DOHH2 (cell line): ENCODE measurements at regions not wholly inside any gene's neighbourhood (a gene's known extent, or its start where the extent isn't known, plus 50 kb on each side); places are given as distances from the start of the nearest gene placed in this dataset.

Source experiments
- H3F3A ChIP-seq: fragments of 200-600 bp; sonication (generic), shearing (Covaris generic); 2 replicates; pipeline ENCODE4 v1.6.0; 2016; ENCODE audit warnings: antibody characterized with exemption, mild to moderate bottlenecking; ENCODE audit not compliant: control insufficient read depth, insufficient read depth
- H3K27ac ChIP-seq: fragments of 200-600 bp; sonication (generic); 2 replicates; pipeline ENCODE4 v1.5.1; 2014; ENCODE audit warnings: low read depth, mild to moderate bottlenecking, low read length, moderate library complexity
- H3K27me3 ChIP-seq: fragments of 200-600 bp; sonication (generic); 2 replicates; pipeline ENCODE4 v1.6.1; 2014; ENCODE audit warnings: mild to moderate bottlenecking, low read length, mixed read lengths; ENCODE audit not compliant: control insufficient read depth
- H3K36me3 ChIP-seq: fragments of 200-600 bp; sonication (generic); 2 replicates; pipeline ENCODE4 v1.6.1; 2014; ENCODE audit warnings: mild to moderate bottlenecking, low read length, moderate library complexity, mixed read lengths; ENCODE audit not compliant: control insufficient read depth
- H3K4me1 ChIP-seq: fragments of 200-600 bp; sonication (generic); 2 replicates; pipeline ENCODE4 v1.6.1; 2014; ENCODE audit warnings: mild to moderate bottlenecking, low read length, mixed read lengths; ENCODE audit not compliant: control insufficient read depth
- H3K4me2 ChIP-seq: fragments of 200-600 bp; sonication (generic); 2 replicates; pipeline ENCODE4 v1.6.0; 2014; ENCODE audit warnings: mild to moderate bottlenecking, low read length, moderate library complexity
- H3K4me3 ChIP-seq: fragments of 200-600 bp; sonication (generic); 2 replicates; pipeline ENCODE4 v1.5.1; 2014; ENCODE audit warnings: mild to moderate bottlenecking, low read length, mixed read lengths
- H3K79me2 ChIP-seq: fragments of 200-600 bp; sonication (generic); 2 replicates; pipeline ENCODE4 v1.6.1; 2014; ENCODE audit warnings: mild to moderate bottlenecking, low read length, mixed read lengths; ENCODE audit not compliant: control insufficient read depth
- H3K9me2 ChIP-seq: fragments of 200-600 bp; sonication (generic); replicated peaks from 2 replicates; pipeline ENCODE4 v1.6.1; 2014; ENCODE audit warnings: mild to moderate bottlenecking, low read length, mixed read lengths; ENCODE audit not compliant: control insufficient read depth
- H3K9me3 ChIP-seq: fragments of 200-600 bp; sonication (generic); 2 replicates; pipeline ENCODE4 v1.6.1; 2014; ENCODE audit warnings: antibody characterized with exemption, low read length, mixed read lengths; ENCODE audit not compliant: control insufficient read depth, insufficient read depth
- H4K20me1 ChIP-seq: fragments of 200-600 bp; sonication (generic); 2 replicates; pipeline ENCODE4 v1.6.0; 2014; ENCODE audit warnings: low read depth, mild to moderate bottlenecking, antibody characterized with exemption, low read length, moderate library complexity; ENCODE audit not compliant: control insufficient read depth, insufficient read depth
- EZH2phosphoT487 ChIP-seq: fragments of 200-600 bp; sonication (generic); IDR thresholded peaks from 2 replicates; pipeline ENCODE4 v1.6.1; 2017; ENCODE audit warnings: borderline replicate concordance, mild to moderate bottlenecking, antibody characterized with exemption, low read length, moderate library complexity, mixed read lengths
- TF ChIP-seq, protein P1 (sequence below): fragments of 200-600 bp; sonication (generic); IDR thresholded peaks from one replicate; pipeline ENCODE4 v1.5.1; 2014; ENCODE audit warnings: antibody characterized with exemption, mild to moderate bottlenecking, low read depth, low read length; ENCODE audit not compliant: poor library complexity, severe bottlenecking

DNA sequence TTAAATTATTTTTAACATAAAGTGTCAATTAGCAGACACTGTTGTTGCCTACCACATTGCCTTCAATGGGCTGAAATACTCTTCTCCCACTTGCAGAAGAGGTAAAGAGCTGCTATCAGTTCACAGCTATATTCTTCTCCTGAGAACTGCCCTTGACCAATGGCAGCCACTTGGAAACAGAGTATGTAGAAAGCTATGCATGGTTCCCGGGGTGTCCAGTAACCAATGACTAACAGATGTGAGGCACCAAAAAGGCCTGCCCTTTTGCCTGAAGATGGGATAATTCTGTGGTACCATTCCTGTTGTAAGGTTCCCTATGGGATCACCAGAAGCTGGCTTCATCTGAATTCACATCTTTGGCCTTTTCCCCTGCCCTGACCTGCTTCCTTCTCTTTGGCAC is 181.4 kb upstream of the MAP3K1 start:
- Histone ChIP-seq H3K4me1 (peaks cover 4% of the 10 kb centered on the region; the same call in 1 of the 2 replicates), H3K79me2 (no peaks in the 10 kb centered on the region), H3F3A (no peaks in the 10 kb centered on the region), H3K4me3 (no peak overlapping the region), H3K9me2 (no peaks in the 10 kb centered on the region), H3K4me2 (no peak overlapping the region), H3K27ac (no peak overlapping the region), H3K36me3 (no peaks in the 10 kb centered on the region), H4K20me1 (no peaks in the 10 kb centered on the region), H3K9me3 (no peaks in the 10 kb centered on the region; the same call in 1 of the 2 replicates), H3K27me3 (no peaks in the 10 kb centered on the region)
- TF ChIP-seq, protein P1, sequence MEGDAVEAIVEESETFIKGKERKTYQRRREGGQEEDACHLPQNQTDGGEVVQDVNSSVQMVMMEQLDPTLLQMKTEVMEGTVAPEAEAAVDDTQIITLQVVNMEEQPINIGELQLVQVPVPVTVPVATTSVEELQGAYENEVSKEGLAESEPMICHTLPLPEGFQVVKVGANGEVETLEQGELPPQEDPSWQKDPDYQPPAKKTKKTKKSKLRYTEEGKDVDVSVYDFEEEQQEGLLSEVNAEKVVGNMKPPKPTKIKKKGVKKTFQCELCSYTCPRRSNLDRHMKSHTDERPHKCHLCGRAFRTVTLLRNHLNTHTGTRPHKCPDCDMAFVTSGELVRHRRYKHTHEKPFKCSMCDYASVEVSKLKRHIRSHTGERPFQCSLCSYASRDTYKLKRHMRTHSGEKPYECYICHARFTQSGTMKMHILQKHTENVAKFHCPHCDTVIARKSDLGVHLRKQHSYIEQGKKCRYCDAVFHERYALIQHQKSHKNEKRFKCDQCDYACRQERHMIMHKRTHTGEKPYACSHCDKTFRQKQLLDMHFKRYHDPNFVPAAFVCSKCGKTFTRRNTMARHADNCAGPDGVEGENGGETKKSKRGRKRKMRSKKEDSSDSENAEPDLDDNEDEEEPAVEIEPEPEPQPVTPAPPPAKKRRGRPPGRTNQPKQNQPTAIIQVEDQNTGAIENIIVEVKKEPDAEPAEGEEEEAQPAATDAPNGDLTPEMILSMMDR, result no peak
- TF ChIP-seq EZH2phosphoT487, result no peak

DNA sequence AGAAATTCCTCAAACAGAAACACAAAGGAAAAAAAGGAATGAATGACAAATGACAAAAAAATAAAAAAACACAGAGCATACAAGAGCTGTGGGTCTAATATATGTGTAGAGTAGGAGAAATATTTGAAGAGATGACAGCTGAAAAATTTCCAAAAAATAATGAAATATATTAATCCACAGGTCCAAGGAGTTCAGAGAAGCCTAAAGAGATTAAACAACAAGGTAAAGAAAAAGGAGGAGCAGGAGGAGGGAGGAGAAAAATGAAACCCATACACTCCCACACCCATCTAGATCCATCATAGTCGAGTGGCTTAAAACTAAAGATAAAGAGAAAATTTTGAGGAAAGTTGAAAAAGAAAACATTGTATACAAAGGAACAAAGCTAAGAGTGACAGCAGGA is 182.4 kb upstream of the MAP3K1 start:
- no peak for TF ChIP-seq EZH2phosphoT487
- TF ChIP-seq, protein P1, result no peak
- Histone ChIP-seq H3K9me3 (peaks cover 3% of the 10 kb centered on the region; the same call in 1 of the 2 replicates), H4K20me1 (no peaks in the 10 kb centered on the region), H3K9me2 (no peaks in the 10 kb centered on the region), H3K4me2 (no peak overlapping the region), H3K4me3 (no peak overlapping the region), H3K36me3 (no peaks in the 10 kb centered on the region), H3K27ac (no peak overlapping the region), H3F3A (no peaks in the 10 kb centered on the region), H3K27me3 (no peaks in the 10 kb centered on the region), H3K79me2 (no peaks in the 10 kb centered on the region), H3K4me1 (no peaks in the 10 kb centered on the region)

DNA sequence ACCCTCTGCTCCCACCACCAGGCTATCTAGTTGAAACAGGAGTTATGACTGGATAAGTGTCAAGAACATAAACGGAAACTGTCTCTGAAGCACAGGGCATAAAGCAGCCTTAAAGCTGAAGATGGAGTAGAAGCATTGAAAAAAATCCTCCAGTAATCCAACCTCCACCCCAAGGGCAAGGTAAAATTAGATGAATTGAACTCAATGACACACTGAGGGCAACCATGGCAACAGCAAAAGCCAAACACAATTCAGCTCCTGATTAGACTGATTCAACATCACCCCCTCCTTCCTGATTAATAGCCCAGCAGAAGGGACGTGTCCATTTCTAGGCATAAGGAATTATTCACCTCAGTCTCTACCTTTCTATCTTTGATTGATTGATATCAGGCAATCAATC is 183.2 kb upstream of the MAP3K1 start:
- H3K27ac ChIP-seq, result no peak overlapping the region
- H3K4me1 ChIP-seq, result no peaks in the 10 kb centered on the region
- H3K9me2 ChIP-seq, result no peaks in the 10 kb centered on the region
- H3K79me2 ChIP-seq, result no peaks in the 10 kb centered on the region
- no peak overlapping the region for H3K4me2 ChIP-seq
- H3K4me3 ChIP-seq, result no peak overlapping the region
- H4K20me1 ChIP-seq, result no peaks in the 10 kb centered on the region
- no peak for TF ChIP-seq EZH2phosphoT487
- TF ChIP-seq, protein P1, result no peak
- H3K27me3 ChIP-seq, result no peaks in the 10 kb centered on the region
- H3K36me3 ChIP-seq, result no peaks in the 10 kb centered on the region
- peaks cover 3% of the 10 kb centered on the region; the same call in 1 of the 2 replicates for H3K9me3 ChIP-seq
- H3F3A ChIP-seq, result no peaks in the 10 kb centered on the region
